Cardiac septum (tissue), 1 donor: ENCODE measurements at regions not wholly inside any gene's neighbourhood (a gene's known extent, or its start where the extent isn't known, plus 50 kb on each side); places are given as distances from the start of the nearest gene placed in this dataset.

Experiments used
- DNase-seq: peaks from one replicate; pipeline ENCODE4 v3.0.0-alpha.2; 2020; ENCODE audit warnings: low spot score
- intact Hi-C: fragments of 100-400 bp; cut with DNase I; formaldehyde crosslinking; loops from one replicate; pipeline ENCODE4 v1.14.0; 2022
- donor health status: DM: no; HTN: no; CAD: no.

GRCh38 chr12:130254461-130255276, 83.0 kb upstream of the PIWIL1 start:
- no peak for DNase-seq
- intact Hi-C loops, result no loop called here

DNA sequence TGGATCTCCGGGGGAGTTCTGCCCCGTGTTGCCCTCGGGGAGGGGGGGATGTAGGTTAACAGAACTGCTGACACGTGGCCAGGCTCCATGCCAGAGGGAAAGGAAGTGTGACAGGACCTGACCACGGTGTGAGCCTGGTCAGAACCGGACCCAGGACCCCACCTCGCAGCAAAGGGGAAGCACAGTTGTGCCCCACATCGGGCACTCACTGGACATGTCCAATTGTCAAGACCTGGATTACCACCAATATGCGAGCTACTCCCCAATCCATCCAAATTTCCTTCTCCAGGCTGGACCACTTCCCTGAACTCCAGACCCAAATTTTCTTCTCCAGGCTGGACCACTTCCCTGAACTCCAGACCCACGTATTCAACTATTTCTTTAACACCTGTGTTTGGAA, 78.8 kb upstream of the PIWIL1 start:
- intact Hi-C loops, result no loop called here
- DNase-seq, result no peak

DNA sequence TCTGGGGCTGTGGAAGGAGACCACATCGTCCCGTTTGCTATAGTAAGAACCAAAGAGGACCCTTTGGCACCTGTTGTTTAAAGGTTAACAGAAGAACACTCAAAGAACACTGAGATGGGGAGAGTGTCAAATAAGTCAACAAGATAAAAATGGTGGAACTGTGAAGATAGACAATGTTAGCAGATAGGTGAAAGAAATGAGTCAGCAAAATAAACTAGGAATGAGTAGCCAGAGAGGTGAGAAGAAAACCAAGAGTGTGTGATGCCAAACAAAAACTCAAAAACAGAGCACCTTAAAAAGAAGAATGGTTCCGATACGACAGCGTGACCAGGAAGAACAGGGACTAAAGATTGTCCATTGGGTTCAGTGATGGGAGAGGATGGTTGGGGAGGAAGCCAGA, 74.7 kb upstream of the PIWIL1 start:
- intact Hi-C loops, result no loop called here
- DNase-seq, result no peak

GRCh38 chr12:130263996-130264395, 73.7 kb upstream of the PIWIL1 start:
- intact Hi-C loops, result no loop called here
- no peak for DNase-seq

DNA sequence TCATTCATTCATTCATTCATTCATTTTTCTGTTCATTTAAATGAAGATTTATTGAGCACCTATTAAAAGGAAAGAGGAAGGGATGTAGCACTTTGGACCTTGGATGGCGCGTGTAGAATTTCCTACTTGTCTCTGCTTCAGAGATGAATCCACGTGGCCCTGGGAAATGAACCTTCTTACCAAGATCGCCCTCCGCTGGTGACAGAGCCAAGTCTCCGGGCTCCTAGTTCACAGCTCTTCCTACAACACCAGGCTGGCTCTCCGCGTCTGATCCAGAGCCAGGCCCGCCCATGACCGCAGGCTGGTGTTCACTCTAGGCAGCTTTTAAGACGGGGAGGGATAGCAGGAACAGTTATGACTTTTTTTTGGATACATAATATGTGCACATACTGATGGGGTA, 70.9 kb upstream of the PIWIL1 start:
- no peak for DNase-seq
- intact Hi-C loops, result no loop called here

DNA sequence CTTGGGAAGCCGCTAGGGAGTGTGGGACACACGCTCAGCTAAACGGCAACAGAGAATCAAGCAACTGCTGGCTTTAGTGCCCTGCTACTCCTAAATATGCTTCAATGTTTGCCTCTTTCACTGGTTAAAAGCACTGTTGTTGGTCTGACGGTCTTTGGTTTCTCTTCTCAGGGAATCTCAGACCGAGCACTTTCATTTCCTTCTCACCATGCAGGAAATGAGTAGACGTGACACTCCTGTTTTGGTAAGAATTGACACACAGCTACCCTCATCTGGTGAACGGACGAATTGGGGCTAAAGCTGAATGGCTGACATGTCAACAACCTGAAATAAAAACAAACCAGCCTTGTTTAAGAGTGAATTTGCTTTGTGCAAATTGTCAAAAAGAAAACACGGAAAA, 57.5 kb upstream of the PIWIL1 start:
- intact Hi-C loops, result no loop called here
- DNase-seq, result no peak

GRCh38 chr12:130280742-130281141, 56.9 kb upstream of the PIWIL1 start:
- no peak for DNase-seq
- intact Hi-C loops, result no loop called here

GRCh38 chr12:130281153-130281799, 56.4 kb upstream of the PIWIL1 start:
- no peak for DNase-seq
- intact Hi-C loops, result no loop called here

GRCh38 chr12:130286041-130286440, 51.6 kb upstream of the PIWIL1 start:
- intact Hi-C loops, result no loop called here
- DNase-seq, result no peak

GRCh38 chr12:130286741-130287440, 50.8 kb upstream of the PIWIL1 start:
- intact Hi-C loops, result no loop called here
- no peak for DNase-seq
